Body of pancreas (tissue), 4 donors: ENCODE measurements at regions not wholly inside any gene's neighbourhood (a gene's known extent, or its start where the extent isn't known, plus 50 kb on each side); places are given as distances from the start of the nearest gene placed in this dataset.

Experiments
- ATAC-seq: fragments of 150-250 bp; one replicate; pipeline ENCODE4 v1.9.1; 2016
- DNase-seq, 4 donors: peaks; one replicate each; pipeline ENCODE4 v3.0.0-alpha.2; 2019
- H3K27ac ChIP-seq, 4 donors: fragments of 200-600 bp; sonication (generic); 1 replicate in 3 of 4; 2 replicates in 1 of 4; pipeline versions ENCODE4 v1.5.1 to v1.6.1; 2016 to 2019; ENCODE audit warnings: mild to moderate bottlenecking in 1 of 4, mixed read lengths in 1 of 4, moderate library complexity in 1 of 4
- H3K27me3 ChIP-seq, 2 donors: fragments of 200-600 bp; sonication (generic); one replicate each; pipeline ENCODE4 v1.6.0; 2016; ENCODE audit warnings: mild to moderate bottlenecking in 1 of 2
- H3K36me3 ChIP-seq, 2 donors: fragments of 200-600 bp; sonication (generic); replicated peaks in 1 of 2; 2 replicates each; pipeline ENCODE4 v1.5.1; 2016; ENCODE audit warnings: low read depth in 2 of 2; ENCODE audit not compliant: insufficient read depth in 1 of 2
- H3K4me1 ChIP-seq: fragments of 200-600 bp; sonication (generic); one replicate; pipeline ENCODE4 v1.6.0; 2016
- H3K4me3 ChIP-seq, 2 donors: fragments of 200-600 bp; sonication (generic); 1 replicate in 1 of 2; 2 replicates in 1 of 2; pipeline ENCODE4 v1.5.1; 2016 to 2019
- H3K9me3 ChIP-seq, 3 donors: fragments of 200-600 bp; sonication (generic); 1 replicate in 2 of 3; 2 replicates in 1 of 3; pipeline ENCODE4 v1.5.1; 2016
- CTCF ChIP-seq, 7 experiments: fragments of 450-650 bp in 4 of 7; fragments of 200-600 bp in 3 of 7; sonication (generic) in 3 of 7; IDR thresholded peaks; one replicate each; pipeline ENCODE4 v1.5.1; 2016 to 2019; ENCODE audit warnings: antibody characterized with exemption in 7 of 7
- POLR2A ChIP-seq, 3 donors: fragments of 450-650 bp; IDR thresholded peaks; one replicate each; pipeline ENCODE4 v1.6.1; 2016; ENCODE audit warnings: antibody characterized with exemption in 3 of 3, mild to moderate bottlenecking in 2 of 3
- WGBS, 2 donors: methylation state at CpG; one replicate each; pipeline ENCODE4 v1.1.5; 2017; 5-methylcytosine and 5-hydroxymethylcytosine counted together
- intact Hi-C: fragments of 100-400 bp; cut with DNase I; formaldehyde crosslinking; loops from one replicate; pipeline ENCODE4 v1.15.1; 2023

- Histone ChIP-seq H3K27me3 (no peaks in the 10 kb centered on the region), H3K4me1 (no peaks in the 10 kb centered on the region), H3K9me3 (no peaks in the 10 kb centered on the region), H3K36me3 (no peaks in the 10 kb centered on the region), H3K4me3 (no peak overlapping the region), H3K27ac (no peak overlapping the region)
- DNase-seq: no peak
- ATAC-seq: no peak
- intact Hi-C loops: no loop called here
- TF ChIP-seq CTCF (IDR thresholded peaks at IDR 0.05) (no peak), POLR2A (IDR thresholded peaks at IDR 0.05) (no peak)
- 30 to 44% methylated on average over 4 of the region's 4 CpGs for WGBS, 2 donors
These were observed 571.2 kb downstream of the LIG4 start for GRCh38 chr13:107644136-107644535.

DNA sequence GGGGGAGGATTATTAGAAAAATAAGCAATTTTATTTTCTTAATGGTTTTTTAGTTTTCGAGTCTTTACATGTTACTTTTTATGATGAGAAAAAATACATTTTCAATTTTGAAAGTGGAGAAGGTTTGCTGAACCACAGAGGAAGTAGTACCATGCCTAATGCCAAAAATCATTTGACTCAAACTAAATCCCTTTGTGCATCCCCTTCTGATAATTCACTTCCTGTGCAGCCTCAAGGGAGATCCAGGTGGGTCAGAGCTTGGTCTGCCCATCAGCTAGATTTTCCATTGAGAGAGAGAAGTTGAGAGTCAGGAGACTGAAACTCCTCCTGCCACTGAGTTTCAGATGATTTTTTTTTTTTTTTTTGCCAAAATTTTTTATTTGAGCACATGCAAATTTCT, 571.7 kb downstream of the LIG4 start:
- no peak for TF ChIP-seq POLR2A (IDR thresholded peaks at IDR 0.05)
- no peak for TF ChIP-seq CTCF (IDR thresholded peaks at IDR 0.05)
- no peaks in the 10 kb centered on the region for H3K36me3 ChIP-seq
- WGBS, 2 donors: 75 to 81% methylated on average over 1 of the region's 1 CpG
- no peak for ATAC-seq
- intact Hi-C loops: no loop called here
- H3K27me3 ChIP-seq: no peaks in the 10 kb centered on the region
- no peak overlapping the region for H3K27ac ChIP-seq
- no peaks in the 10 kb centered on the region for H3K9me3 ChIP-seq
- H3K4me1 ChIP-seq: no peaks in the 10 kb centered on the region
- DNase-seq: no peak
- no peak overlapping the region for H3K4me3 ChIP-seq

GRCh38 chr13:107642831-107643230, 572.5 kb downstream of the LIG4 start:
- no peak for TF ChIP-seq POLR2A (IDR thresholded peaks at IDR 0.05)
- TF ChIP-seq CTCF (IDR thresholded peaks at IDR 0.05): no peak
- H3K4me3 ChIP-seq: no peak overlapping the region
- ATAC-seq (no peak), DNase-seq (no peak)
- H3K4me1 ChIP-seq: no peaks in the 10 kb centered on the region
- WGBS, 2 donors: 86 to 93% methylated on average over 5 of the region's 5 CpGs
- H3K36me3 ChIP-seq: no peaks in the 10 kb centered on the region
- no peaks in the 10 kb centered on the region for H3K27me3 ChIP-seq
- H3K27ac ChIP-seq: no peak overlapping the region
- no peaks in the 10 kb centered on the region for H3K9me3 ChIP-seq
- intact Hi-C loops: no loop called here

GRCh38 chr13:107641574-107641973, 573.8 kb downstream of the LIG4 start:
- WGBS, 2 donors: 71 to 82% methylated on average over 5 of the region's 5 CpGs
- H3K27me3 ChIP-seq: no peaks in the 10 kb centered on the region
- no peak overlapping the region for H3K27ac ChIP-seq
- no peak for DNase-seq
- TF ChIP-seq POLR2A (IDR thresholded peaks at IDR 0.05): no peak
- TF ChIP-seq CTCF (IDR thresholded peaks at IDR 0.05): no peak
- H3K4me3 ChIP-seq: no peak overlapping the region
- no peaks in the 10 kb centered on the region for H3K9me3 ChIP-seq
- no peaks in the 10 kb centered on the region for H3K36me3 ChIP-seq
- no peak for ATAC-seq
- intact Hi-C loops: no loop called here
- no peaks in the 10 kb centered on the region for H3K4me1 ChIP-seq

GRCh38 chr13:107625648-107626047, 589.7 kb downstream of the LIG4 start:
- intact Hi-C loops: no loop called here
- TF ChIP-seq CTCF (IDR thresholded peaks at IDR 0.05): no peak
- Histone ChIP-seq H3K4me1 (no peaks in the 10 kb centered on the region), H3K4me3 (no peak overlapping the region), H3K36me3 (no peaks in the 10 kb centered on the region), H3K27me3 (no peaks in the 10 kb centered on the region), H3K9me3 (no peaks in the 10 kb centered on the region), H3K27ac (no peak overlapping the region)
- 34 to 52% methylated on average over 3 of the region's 3 CpGs for WGBS, 2 donors
- no peak for ATAC-seq
- DNase-seq: no peak
